ENCODE measurements at regions not wholly inside any gene's neighbourhood (a gene's known extent, or its start where the extent isn't known, plus 50 kb on each side); places are given as distances from the start of the nearest gene placed in this dataset.

DNA sequence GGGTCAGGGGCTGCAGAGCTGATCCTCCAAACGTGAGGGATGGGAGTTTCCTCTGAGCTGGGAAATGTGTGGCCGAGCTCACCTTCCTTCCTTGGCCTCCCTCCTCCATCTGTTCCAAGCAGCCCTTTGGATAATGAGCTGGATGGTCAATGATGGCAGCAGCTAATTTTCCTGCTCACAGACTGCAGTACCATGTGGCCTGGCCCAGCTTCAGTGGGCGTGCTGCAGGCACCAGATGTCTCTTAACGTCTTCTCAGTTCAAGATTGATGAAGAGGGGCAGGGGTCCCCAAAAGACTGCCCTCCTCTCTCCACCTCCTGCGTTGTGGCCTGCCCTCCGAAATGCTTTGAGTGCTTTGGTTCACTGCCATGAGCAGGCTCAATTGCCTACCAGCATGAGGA is 86.0 kb downstream of the UBIAD1 start:
- no peak overlapping the region for H3K4me2 ChIP-seq (ENCODE audit: low read length)
- no peak overlapping the region for H3K27ac ChIP-seq
- no peaks in the 10 kb centered on the region for H3K9me3 ChIP-seq (ENCODE audit: control insufficient read depth, low read length)
- H3K9ac ChIP-seq, result no peak overlapping the region
- no peak overlapping the region for H3K4me3 ChIP-seq (ENCODE audit: low read depth, low read length)
- H2AFZ ChIP-seq, result no peak overlapping the region
- no peaks in the 10 kb centered on the region for H3K4me1 ChIP-seq
- no peaks in the 10 kb centered on the region for H3K36me3 ChIP-seq (ENCODE audit: control insufficient read depth, insufficient read depth, low read length)
- TF ChIP-seq, protein P1, sequence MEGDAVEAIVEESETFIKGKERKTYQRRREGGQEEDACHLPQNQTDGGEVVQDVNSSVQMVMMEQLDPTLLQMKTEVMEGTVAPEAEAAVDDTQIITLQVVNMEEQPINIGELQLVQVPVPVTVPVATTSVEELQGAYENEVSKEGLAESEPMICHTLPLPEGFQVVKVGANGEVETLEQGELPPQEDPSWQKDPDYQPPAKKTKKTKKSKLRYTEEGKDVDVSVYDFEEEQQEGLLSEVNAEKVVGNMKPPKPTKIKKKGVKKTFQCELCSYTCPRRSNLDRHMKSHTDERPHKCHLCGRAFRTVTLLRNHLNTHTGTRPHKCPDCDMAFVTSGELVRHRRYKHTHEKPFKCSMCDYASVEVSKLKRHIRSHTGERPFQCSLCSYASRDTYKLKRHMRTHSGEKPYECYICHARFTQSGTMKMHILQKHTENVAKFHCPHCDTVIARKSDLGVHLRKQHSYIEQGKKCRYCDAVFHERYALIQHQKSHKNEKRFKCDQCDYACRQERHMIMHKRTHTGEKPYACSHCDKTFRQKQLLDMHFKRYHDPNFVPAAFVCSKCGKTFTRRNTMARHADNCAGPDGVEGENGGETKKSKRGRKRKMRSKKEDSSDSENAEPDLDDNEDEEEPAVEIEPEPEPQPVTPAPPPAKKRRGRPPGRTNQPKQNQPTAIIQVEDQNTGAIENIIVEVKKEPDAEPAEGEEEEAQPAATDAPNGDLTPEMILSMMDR (IDR thresholded peaks at IDR 0.05), result no peak
- H3K27me3 ChIP-seq (ENCODE audit: control insufficient read depth, insufficient read depth, low read length), result no peaks in the 10 kb centered on the region
- no peaks in the 10 kb centered on the region for H3K79me2 ChIP-seq

DNA sequence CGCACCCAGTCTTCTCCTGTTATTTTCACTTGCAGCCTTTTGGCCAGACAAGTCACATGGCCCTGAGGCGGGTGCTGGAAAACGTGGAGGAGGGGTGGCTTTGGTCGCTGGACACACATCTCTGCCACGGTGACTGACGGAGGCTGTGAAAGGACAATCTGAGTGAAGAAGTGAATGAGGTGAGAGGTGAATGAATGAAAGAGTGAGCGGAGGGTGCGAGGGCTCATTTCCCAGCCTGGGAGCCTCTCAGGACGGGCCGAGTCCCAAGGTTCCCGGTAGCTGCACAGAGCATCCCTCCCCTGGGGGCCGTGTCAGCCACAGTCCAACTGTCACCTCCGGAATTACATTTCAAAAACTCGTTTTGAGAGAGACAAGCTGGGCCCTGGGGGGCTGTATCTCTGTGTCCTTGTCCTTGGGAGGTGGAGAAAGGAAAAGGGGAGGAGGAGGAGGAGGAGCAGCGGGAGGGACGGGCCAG is 89.6 kb downstream of the UBIAD1 start:
- Histone ChIP-seq H3K9me3 (ENCODE audit: control insufficient read depth, low read length) (no peaks in the 10 kb centered on the region), H3K9ac (no peak overlapping the region), H2AFZ (no peak overlapping the region), H3K27me3 (ENCODE audit: control insufficient read depth, insufficient read depth, low read length) (no peaks in the 10 kb centered on the region), H3K79me2 (no peaks in the 10 kb centered on the region), H3K4me3 (ENCODE audit: low read depth, low read length) (no peak overlapping the region), H3K27ac (no peak overlapping the region), H3K4me1 (no peaks in the 10 kb centered on the region), H3K36me3 (ENCODE audit: control insufficient read depth, insufficient read depth, low read length) (no peaks in the 10 kb centered on the region), H3K4me2 (ENCODE audit: low read length) (no peak overlapping the region)
- TF ChIP-seq, protein P1 (IDR thresholded peaks at IDR 0.05), result no peak

DNA sequence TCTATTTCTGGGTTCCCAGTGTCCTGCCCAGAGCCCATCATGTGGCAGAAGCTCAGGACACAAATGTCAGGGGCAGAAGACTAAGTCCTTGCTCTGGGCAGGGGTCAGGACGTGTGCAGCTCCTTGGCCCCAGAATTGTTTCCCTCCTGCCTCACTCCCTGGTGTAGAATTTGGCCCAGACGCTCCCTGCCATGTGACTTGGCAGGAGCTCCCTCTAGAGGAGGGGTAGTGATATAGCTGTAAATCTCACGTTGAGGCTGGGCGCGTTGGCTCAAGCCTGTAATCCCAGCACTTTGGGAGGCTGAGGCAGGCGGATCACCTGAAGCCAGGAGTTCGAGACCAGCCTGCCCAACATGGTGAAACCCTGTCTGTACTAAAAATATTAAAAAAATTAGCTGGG is 91.2 kb downstream of the UBIAD1 start:
- no peaks in the 10 kb centered on the region for H3K27me3 ChIP-seq (ENCODE audit: control insufficient read depth, insufficient read depth, low read length)
- H3K4me3 ChIP-seq (ENCODE audit: low read depth, low read length), result no peak overlapping the region
- TF ChIP-seq, protein P1 (IDR thresholded peaks at IDR 0.05), result no peak
- no peaks in the 10 kb centered on the region for H3K9me3 ChIP-seq (ENCODE audit: control insufficient read depth, low read length)
- no peak overlapping the region for H3K27ac ChIP-seq
- H3K36me3 ChIP-seq (ENCODE audit: control insufficient read depth, insufficient read depth, low read length), result no peaks in the 10 kb centered on the region
- no peak overlapping the region for H2AFZ ChIP-seq
- no peak overlapping the region for H3K4me2 ChIP-seq (ENCODE audit: low read length)
- H3K79me2 ChIP-seq, result no peaks in the 10 kb centered on the region
- no peak overlapping the region for H3K9ac ChIP-seq
- no peaks in the 10 kb centered on the region for H3K4me1 ChIP-seq

DNA sequence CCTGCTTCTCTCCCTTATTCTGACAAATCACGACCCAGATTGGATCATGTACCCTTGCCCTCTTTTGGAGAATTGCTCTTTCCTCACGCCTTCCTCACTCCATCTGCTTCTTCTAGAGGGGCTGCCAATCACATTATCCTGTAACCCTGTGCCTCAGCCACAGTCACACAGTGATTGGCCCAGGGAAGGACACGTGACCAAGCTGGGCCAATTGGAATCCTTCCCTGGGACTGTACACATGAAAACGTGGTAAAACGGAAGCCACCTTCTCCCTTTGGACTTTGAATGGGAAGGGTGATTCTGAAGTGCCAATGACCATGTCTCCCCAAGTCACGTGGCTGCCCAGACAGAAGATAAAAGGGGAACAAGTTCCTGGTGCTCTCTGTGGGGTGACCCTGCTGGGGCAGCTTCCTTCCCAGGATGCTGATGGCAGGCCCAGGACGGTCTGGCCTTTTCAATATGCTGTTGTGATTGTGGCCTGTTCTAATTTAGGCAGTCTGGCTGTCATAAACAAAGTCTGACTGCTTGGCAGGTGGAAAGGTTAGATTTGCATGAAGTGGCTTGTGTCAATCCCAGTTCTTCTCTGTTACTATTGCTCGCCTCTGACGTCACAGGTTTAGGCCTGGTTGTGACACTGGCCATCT is 92.9 kb downstream of the UBIAD1 start:
- TF ChIP-seq, protein P1 (IDR thresholded peaks at IDR 0.05), result no peak
- Histone ChIP-seq H3K4me3 (ENCODE audit: low read depth, low read length) (no peak overlapping the region), H2AFZ (no peak overlapping the region), H3K79me2 (no peaks in the 10 kb centered on the region), H3K27ac (no peak overlapping the region), H3K27me3 (ENCODE audit: control insufficient read depth, insufficient read depth, low read length) (no peaks in the 10 kb centered on the region), H3K9me3 (ENCODE audit: control insufficient read depth, low read length) (no peaks in the 10 kb centered on the region), H3K4me2 (ENCODE audit: low read length) (no peak overlapping the region), H3K36me3 (ENCODE audit: control insufficient read depth, insufficient read depth, low read length) (no peaks in the 10 kb centered on the region), H3K9ac (no peak overlapping the region), H3K4me1 (no peaks in the 10 kb centered on the region)

Data from parathyroid adenoma (tissue), 2 donors.